ENCODE measurements at regions not wholly inside any gene's neighbourhood (a gene's known extent, or its start where the extent isn't known, plus 50 kb on each side); places are given as distances from the start of the nearest gene placed in this dataset.

GRCh38 chr4:18938343-18939099, 917.0 kb upstream of the LCORL start:
- no peak for ATAC-seq
- intact Hi-C loops (cut with DNase I): no loop called here
- DNase-seq (ENCODE audit: low spot score): no peak

DNA sequence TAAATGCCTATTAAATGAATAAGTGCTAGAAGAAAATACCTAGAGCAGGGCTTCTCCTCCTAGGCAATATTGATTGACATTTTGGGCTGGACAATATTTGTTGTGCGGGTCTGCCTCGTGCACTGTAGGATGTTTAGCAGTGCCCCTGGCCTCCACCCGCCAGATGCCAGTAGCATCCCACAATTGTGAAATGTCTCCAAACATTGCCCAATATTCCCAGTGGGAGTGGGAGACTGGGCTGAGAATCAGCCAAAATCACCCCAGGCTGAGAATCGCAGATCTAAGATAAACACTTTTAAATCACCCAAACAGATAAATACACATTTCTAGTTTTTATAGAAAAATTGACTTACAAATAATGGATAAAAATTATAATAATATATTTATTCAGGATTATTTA, 916.2 kb upstream of the LCORL start:
- intact Hi-C loops (cut with DNase I): no loop called here
- ATAC-seq (no peak), DNase-seq (ENCODE audit: low spot score) (no peak)

GRCh38 chr4:18937080-18937479, 915.5 kb upstream of the LCORL start:
- DNase-seq (ENCODE audit: low spot score) (no peak), ATAC-seq (no peak)
- intact Hi-C loops (cut with DNase I): no loop called here

DNA sequence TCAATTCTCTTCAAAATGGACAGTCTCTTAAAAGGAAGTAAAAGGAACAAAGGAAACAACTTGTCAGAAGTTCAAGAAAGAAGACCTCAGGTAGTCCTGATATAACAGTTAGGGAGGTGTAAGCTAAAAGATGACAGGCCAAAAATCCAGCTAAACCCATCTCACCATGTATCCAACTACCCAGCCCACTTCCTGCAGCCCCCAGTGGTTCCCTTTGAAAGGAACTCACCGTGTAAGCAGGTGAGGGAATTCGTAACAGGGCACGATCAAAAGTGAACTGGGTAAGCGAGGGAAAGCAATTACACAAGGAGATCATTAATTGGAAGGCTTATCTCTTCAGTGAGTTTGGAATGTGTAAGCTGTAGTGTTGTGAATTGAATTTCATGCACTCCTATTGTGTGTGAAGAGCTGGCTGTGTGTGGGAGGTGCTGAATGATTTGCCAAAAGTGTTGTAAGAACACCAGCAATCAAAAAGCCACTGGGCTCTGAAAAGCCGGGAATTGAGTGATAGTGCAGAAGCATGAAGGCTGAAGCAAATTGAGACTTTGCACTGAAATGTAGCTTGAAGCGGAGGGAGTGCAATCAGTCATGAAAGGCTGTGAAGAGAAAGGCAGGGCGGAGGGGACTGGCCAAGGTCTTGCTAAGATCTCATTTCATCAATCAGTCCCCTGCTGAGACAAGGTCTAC, 914.2 kb upstream of the LCORL start:
- intact Hi-C loops (cut with DNase I): no loop called here
- no peak for ATAC-seq

GRCh38 chr4:18934197-18934596, 912.6 kb upstream of the LCORL start:
- ATAC-seq (no peak), DNase-seq (ENCODE audit: low spot score) (no peak)
- intact Hi-C loops (cut with DNase I): no loop called here

More for the DNA sequence above, 914.2 kb upstream of the LCORL start:
- DNase-seq (ENCODE audit: low spot score): no peak

GRCh38 chr4:18932730-18933339, 911.3 kb upstream of the LCORL start:
- no peak for DNase-seq (ENCODE audit: low spot score)
- ATAC-seq: no peak
- intact Hi-C loops (cut with DNase I): no loop called here

DNA sequence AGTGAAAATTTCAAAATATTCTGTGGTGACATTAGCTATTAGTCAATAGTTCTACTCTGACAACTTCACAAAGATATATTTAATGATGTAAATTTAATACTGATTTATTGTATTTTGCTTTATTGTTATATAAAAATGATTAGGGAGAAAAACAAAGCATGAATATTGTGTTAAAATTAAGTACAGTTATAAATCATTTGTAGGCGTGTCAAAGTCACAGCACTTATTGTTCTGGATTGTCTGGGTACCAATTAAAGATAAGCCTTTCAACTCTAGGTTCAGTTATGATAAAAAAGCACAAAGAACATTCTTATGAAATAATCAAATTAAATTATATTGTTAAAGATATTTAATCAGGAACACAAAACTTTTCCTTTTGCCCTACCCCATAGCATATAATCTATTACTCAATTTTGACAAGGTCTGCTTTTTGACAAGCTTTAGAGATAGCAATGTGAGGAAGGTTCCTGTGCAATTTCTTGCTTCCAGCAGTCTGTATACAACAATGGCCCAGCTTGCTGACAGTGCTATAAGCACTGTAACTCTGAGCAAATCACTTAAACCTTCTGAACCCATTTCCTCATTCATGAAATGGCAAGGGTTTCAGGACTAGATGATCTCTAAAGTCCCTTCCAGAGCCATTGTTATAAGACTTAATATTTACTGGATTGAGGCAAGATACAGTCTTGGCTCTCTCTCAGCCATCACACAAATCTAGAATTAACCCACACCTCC, 910.3 kb upstream of the LCORL start:
- no peak for ATAC-seq

GRCh38 chr4:18930487-18930886, 908.9 kb upstream of the LCORL start:
- intact Hi-C loops (cut with DNase I): no loop called here
- ATAC-seq: no peak

More for the DNA sequence above, 910.3 kb upstream of the LCORL start:
- intact Hi-C loops (cut with DNase I): no loop called here
- no peak for DNase-seq (ENCODE audit: low spot score)

GRCh38 chr4:18923496-18924161, 902.1 kb upstream of the LCORL start:
- intact Hi-C loops (cut with DNase I): no loop called here
- DNase-seq (ENCODE audit: low spot score): no peak
- ATAC-seq: no peak

More at GRCh38 chr4:18930487-18930886, 908.9 kb upstream of the LCORL start:
- no peak for DNase-seq (ENCODE audit: low spot score)

DNA sequence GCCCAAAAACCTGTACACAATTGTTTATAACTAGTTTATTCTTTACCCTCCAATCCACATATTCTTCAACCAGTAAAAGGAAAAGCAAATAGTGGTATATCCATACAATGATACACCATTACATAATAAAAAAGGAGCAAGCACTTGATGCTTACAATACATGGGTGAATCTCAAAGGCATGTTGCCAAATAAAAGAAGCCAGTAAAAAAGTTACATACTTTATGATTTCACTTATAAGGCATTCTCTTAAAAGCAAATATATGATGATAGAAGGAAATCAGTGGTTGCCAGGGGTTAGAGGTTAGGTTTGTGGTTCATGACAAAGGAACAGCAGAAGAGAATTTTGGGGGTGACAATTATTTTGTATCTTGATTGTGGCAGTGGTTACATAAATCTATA, 896.1 kb upstream of the LCORL start:
- intact Hi-C loops (cut with DNase I): no loop called here
- no peak for ATAC-seq
- DNase-seq (ENCODE audit: low spot score): no peak

DNA sequence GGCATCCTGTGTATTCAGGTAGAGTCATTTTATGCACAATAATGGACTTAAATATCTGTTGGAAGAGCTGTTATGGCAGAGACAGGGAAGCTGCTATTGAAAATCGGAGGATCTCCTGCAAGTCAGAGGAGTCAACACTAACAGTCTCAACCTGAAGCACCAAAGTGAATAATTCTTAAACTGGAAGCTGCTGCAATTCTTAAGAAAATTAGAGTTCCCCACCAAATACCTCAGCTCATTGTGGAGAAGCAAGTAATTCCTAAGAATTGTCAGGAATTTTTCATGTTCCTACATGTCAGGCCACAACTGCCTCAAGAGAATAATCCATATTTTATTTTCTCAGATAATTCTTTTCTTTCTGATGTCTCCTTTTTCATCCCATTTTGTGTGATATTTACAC, 892.6 kb upstream of the LCORL start:
- DNase-seq (ENCODE audit: low spot score): no peak
- intact Hi-C loops (cut with DNase I): no loop called here
- ATAC-seq: no peak

GRCh38 chr4:18894928-18895327, 873.4 kb upstream of the LCORL start:
- ATAC-seq (no peak), DNase-seq (ENCODE audit: low spot score) (no peak)
- intact Hi-C loops (cut with DNase I): no loop called here

- ATAC-seq: no peak
- no peak for DNase-seq (ENCODE audit: low spot score)
- intact Hi-C loops (cut with DNase I): no loop called here
Measured at GRCh38 chr4:18882468-18882867, 860.9 kb upstream of the LCORL start.

- intact Hi-C loops (cut with DNase I): no loop called here
- DNase-seq (ENCODE audit: low spot score): no peak
Measured at GRCh38 chr4:18881556-18881955, 860.0 kb upstream of the LCORL start.

DNA sequence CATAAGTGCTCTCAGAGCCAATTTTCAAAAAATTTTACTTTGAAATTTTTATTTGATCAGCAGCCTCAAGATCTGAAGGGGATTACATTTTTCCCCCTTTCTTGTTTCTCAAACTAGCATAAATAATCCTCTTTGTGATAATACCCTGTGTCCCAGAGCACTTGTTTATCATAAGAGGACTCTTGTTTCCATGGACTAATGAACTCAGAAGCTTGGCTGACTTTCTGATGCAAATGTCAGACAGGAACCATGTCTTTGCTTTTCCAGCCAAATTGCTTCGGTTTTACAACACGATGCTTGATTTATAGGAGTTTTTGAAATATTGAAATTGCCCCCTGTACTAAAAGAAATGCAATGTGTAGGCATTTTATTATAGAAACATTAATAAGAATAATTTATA, 859.3 kb upstream of the LCORL start:
- intact Hi-C loops (cut with DNase I): no loop called here
- no peak for ATAC-seq
- no peak for DNase-seq (ENCODE audit: low spot score)

More at GRCh38 chr4:18881556-18881955, 860.0 kb upstream of the LCORL start:
- ATAC-seq: no peak

- ATAC-seq: no peak
- intact Hi-C loops (cut with DNase I): no loop called here
- no peak for DNase-seq (ENCODE audit: low spot score)
Measured at GRCh38 chr4:18878561-18878960, 857.0 kb upstream of the LCORL start.

DNA sequence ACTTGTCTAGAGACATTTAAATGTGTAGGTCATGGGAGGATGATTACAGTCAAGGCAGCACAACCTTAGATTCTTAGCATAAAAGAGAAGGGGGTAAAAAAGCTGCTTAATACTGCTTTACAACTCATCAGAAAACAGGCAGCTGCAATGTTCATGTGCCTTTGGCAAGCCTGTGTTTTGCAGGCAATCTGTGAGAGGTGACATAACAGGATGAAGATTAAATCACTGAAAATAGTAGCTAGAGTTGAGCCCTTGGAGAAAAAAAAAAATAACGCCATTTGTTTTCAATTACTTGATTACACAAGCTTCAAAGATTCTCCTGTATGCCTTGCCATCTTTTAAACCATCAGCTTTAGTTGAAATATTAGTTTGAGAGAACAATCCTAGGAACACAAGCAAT, 847.6 kb upstream of the LCORL start:
- intact Hi-C loops (cut with DNase I): no loop called here
- ATAC-seq (no peak), DNase-seq (ENCODE audit: low spot score) (no peak)

- ATAC-seq (no peak), DNase-seq (ENCODE audit: low spot score) (no peak)
- intact Hi-C loops (cut with DNase I): no loop called here
Measured at GRCh38 chr4:18860836-18861530, 839.4 kb upstream of the LCORL start.

GRCh38 chr4:18859468-18859867, 837.9 kb upstream of the LCORL start:
- DNase-seq (ENCODE audit: low spot score) (no peak), ATAC-seq (no peak)
- intact Hi-C loops (cut with DNase I): no loop called here
